ENCODE measurements at regions not wholly inside any gene's neighbourhood (a gene's known extent, or its start where the extent isn't known, plus 50 kb on each side); places are given as distances from the start of the nearest gene placed in this dataset.

- DNase-seq (ENCODE audit: low read depth in 2 of 2), result no peak
Observed at GRCh38 chr11:103530257-103530656, 421.0 kb downstream of the DYNC2H1 start.

- no peak for DNase-seq (ENCODE audit: low read depth in 2 of 2)
Observed at GRCh38 chr11:103532133-103532788, 423.0 kb downstream of the DYNC2H1 start.

GRCh38 chr11:103534191-103534590, 425.0 kb downstream of the DYNC2H1 start:
- DNase-seq (ENCODE audit: low read depth in 2 of 2), result no peak

- no peak for DNase-seq (ENCODE audit: low read depth in 2 of 2)
Observed at GRCh38 chr11:103534959-103535358, 425.7 kb downstream of the DYNC2H1 start.

- DNase-seq (ENCODE audit: low read depth in 2 of 2), result no peak
Observed at GRCh38 chr11:103536335-103536722, 427.1 kb downstream of the DYNC2H1 start.

- no peak for DNase-seq (ENCODE audit: low read depth in 2 of 2)
Observed at GRCh38 chr11:103537904-103538502, 428.8 kb downstream of the DYNC2H1 start.

GRCh38 chr11:103539166-103539565, 429.9 kb downstream of the DYNC2H1 start:
- DNase-seq (ENCODE audit: low read depth in 2 of 2), result no peak

- DNase-seq (ENCODE audit: low read depth in 2 of 2), result no peak
Observed at GRCh38 chr11:103541186-103541795, 432.1 kb downstream of the DYNC2H1 start.

- no peak for DNase-seq (ENCODE audit: low read depth in 2 of 2)
Observed at GRCh38 chr11:103542851-103543250, 433.6 kb downstream of the DYNC2H1 start.

- no peak for DNase-seq (ENCODE audit: low read depth in 2 of 2)
Observed at GRCh38 chr11:103543456-103543855, 434.2 kb downstream of the DYNC2H1 start.

- no peak for DNase-seq (ENCODE audit: low read depth in 2 of 2)
Observed at GRCh38 chr11:103544874-103545273, 435.6 kb downstream of the DYNC2H1 start.

- DNase-seq (ENCODE audit: low read depth in 2 of 2), result no peak
Observed at GRCh38 chr11:103545551-103545950, 436.3 kb downstream of the DYNC2H1 start.

- no peak for DNase-seq (ENCODE audit: low read depth in 2 of 2)
Observed at GRCh38 chr11:103546236-103546635, 437.0 kb downstream of the DYNC2H1 start.

GRCh38 chr11:103547024-103547423, 437.8 kb downstream of the DYNC2H1 start:
- DNase-seq (ENCODE audit: low read depth in 2 of 2), result no peak

- DNase-seq (ENCODE audit: low read depth in 2 of 2), result no peak
Observed at GRCh38 chr11:103547691-103548090, 438.5 kb downstream of the DYNC2H1 start.

GRCh38 chr11:103548838-103549237, 439.6 kb downstream of the DYNC2H1 start:
- DNase-seq (ENCODE audit: low read depth in 2 of 2), result no peak

GRCh38 chr11:103550811-103551210, 441.6 kb downstream of the DYNC2H1 start:
- DNase-seq (ENCODE audit: low read depth in 2 of 2), result no peak

GRCh38 chr11:103552086-103552485, 442.9 kb downstream of the DYNC2H1 start:
- DNase-seq (ENCODE audit: low read depth in 2 of 2), result no peak

GRCh38 chr11:103556171-103556570, 446.9 kb downstream of the DYNC2H1 start:
- no peak for DNase-seq (ENCODE audit: low read depth in 2 of 2)

- DNase-seq (ENCODE audit: low read depth in 2 of 2), result no peak
Observed at GRCh38 chr11:103566116-103566515, 456.9 kb downstream of the DYNC2H1 start.

GRCh38 chr11:103581760-103582159, 454.7 kb upstream of the DDI1 start:
- no peak for DNase-seq (ENCODE audit: low read depth in 2 of 2)

GRCh38 chr11:103582351-103582909, 454.0 kb upstream of the DDI1 start:
- DNase-seq (ENCODE audit: low read depth in 2 of 2), result no peak

- no peak for DNase-seq (ENCODE audit: low read depth in 2 of 2)
Observed at GRCh38 chr11:103584021-103584420, 452.4 kb upstream of the DDI1 start.
